ENCODE measurements at regions not wholly inside any gene's neighbourhood (a gene's known extent, or its start where the extent isn't known, plus 50 kb on each side); places are given as distances from the start of the nearest gene placed in this dataset.

GRCh38 chr11:82092904-82093303, 640.8 kb downstream of the FAM181B start:
- H3K27me3 ChIP-seq (replicated peaks in 1 of 2; ENCODE audit: control insufficient read depth in 2 of 2, insufficient read depth in 2 of 2, low read length in 1 of 2) = no peaks in the 10 kb centered on the region
- H3K9me3 ChIP-seq (replicated peaks; ENCODE audit: control insufficient read depth, insufficient read depth, low read length) = no peaks in the 10 kb centered on the region
- H3K4me1 ChIP-seq (ENCODE audit: control insufficient read depth, insufficient read depth, low read length) = no peaks in the 10 kb centered on the region
- FAIRE-seq (no peak), DNase-seq (ENCODE audit: low read depth, low spot score) (no peak), ATAC-seq (no peak)
- ChIA-PET POLR2A (no interaction called here), SMC1A (ENCODE audit: uncharacterized antibody, unreplicated experiment) (interaction anchor here (1.0 kb wide), 1 partner anchor 12 kb away, joined by 3 read pairs; no protein-coding TSS in a partner anchor), RAD21 (ENCODE audit: unreplicated experiment) (no interaction called here), CTCF (interaction anchor here (1.1 kb wide), 1 partner anchor 402 kb away, joined by 3 read pairs; no protein-coding TSS in a partner anchor)
- H4K20me1 ChIP-seq (ENCODE audit: control insufficient read depth, insufficient read depth) = no peaks in the 10 kb centered on the region
- no peaks in the 10 kb centered on the region for H3K36me3 ChIP-seq (ENCODE audit: control insufficient read depth in 2 of 2, insufficient read depth in 2 of 2, low read length in 1 of 2)
- no peak overlapping the region for H3K27ac ChIP-seq (ENCODE audit: control insufficient read depth, insufficient read depth)
- no peak overlapping the region for H3K4me2 ChIP-seq (ENCODE audit: control insufficient read depth, insufficient read depth)
- in situ Hi-C loops (cut with MboI) (no loop called here), intact Hi-C loops (cut with micrococcal nuclease; ENCODE audit: unreplicated experiment) (no loop called here)
- no TSS peak for BruUV-seq (replicated peaks)
- H2AFZ ChIP-seq (ENCODE audit: control insufficient read depth, low read depth, low read length) = no peak overlapping the region
- TF ChIP-seq STAT3 (IDR thresholded peaks at IDR 0.05; ENCODE audit: low read depth, low read length) = no peak
- TF ChIP-seq SPI1 (IDR thresholded peaks at IDR 0.05; ENCODE audit: borderline replicate concordance, insufficient read depth, low read depth, low read length) = no peak
- peak; percentile 32; the same call in 1 of the 2 replicates for TF ChIP-seq REST (IDR thresholded peaks at IDR 0.05; ENCODE audit: low read depth, low read length)
- no peak overlapping the region for H3K9ac ChIP-seq (ENCODE audit: control insufficient read depth, insufficient read depth, low read length)
- H3K79me2 ChIP-seq (ENCODE audit: control insufficient read depth, insufficient read depth, low read length) = no peaks in the 10 kb centered on the region
- no peak overlapping the region for H3K4me3 ChIP-seq

GRCh38 chr11:82089426-82089825, 644.2 kb downstream of the FAM181B start:
- ChIA-PET RAD21 (ENCODE audit: unreplicated experiment) (no interaction called here), POLR2A (no interaction called here), SMC1A (ENCODE audit: uncharacterized antibody, unreplicated experiment) (no interaction called here), CTCF (interaction anchor here (1.1 kb wide), 1 partner anchor 9 kb away, joined by 3 read pairs; no protein-coding TSS in a partner anchor)
- DNase-seq (ENCODE audit: low read depth, low spot score) (no peak), FAIRE-seq (no peak), ATAC-seq (no peak)
- intact Hi-C loops (cut with micrococcal nuclease; ENCODE audit: unreplicated experiment) (no loop called here), in situ Hi-C loops (cut with MboI) (no loop called here)
- no peak overlapping the region for H3K27ac ChIP-seq (ENCODE audit: control insufficient read depth, insufficient read depth)
- H3K4me2 ChIP-seq (ENCODE audit: control insufficient read depth, insufficient read depth) = no peak overlapping the region
- H3K9ac ChIP-seq (ENCODE audit: control insufficient read depth, insufficient read depth, low read length) = no peak overlapping the region
- BruUV-seq (replicated peaks) = no TSS peak
- no peak overlapping the region for H2AFZ ChIP-seq (ENCODE audit: control insufficient read depth, low read depth, low read length)
- 17% methylated on average over 4 of the region's 5 CpGs for WGBS (ENCODE audit: insufficient coverage, insufficient replicate concordance, low lambda C conversion rate, missing lambda C conversion rate)
- no peaks in the 10 kb centered on the region for H4K20me1 ChIP-seq (ENCODE audit: control insufficient read depth, insufficient read depth)
- H3K9me3 ChIP-seq (replicated peaks; ENCODE audit: control insufficient read depth, insufficient read depth, low read length) = no peaks in the 10 kb centered on the region
- H3K4me1 ChIP-seq (ENCODE audit: control insufficient read depth, insufficient read depth, low read length) = no peaks in the 10 kb centered on the region
- no peaks in the 10 kb centered on the region for H3K36me3 ChIP-seq (ENCODE audit: control insufficient read depth in 2 of 2, insufficient read depth in 2 of 2, low read length in 1 of 2)
- H3K4me3 ChIP-seq = no peak overlapping the region
- no peaks in the 10 kb centered on the region for H3K27me3 ChIP-seq (replicated peaks in 1 of 2; ENCODE audit: control insufficient read depth in 2 of 2, insufficient read depth in 2 of 2, low read length in 1 of 2)
- no peaks in the 10 kb centered on the region for H3K79me2 ChIP-seq (ENCODE audit: control insufficient read depth, insufficient read depth, low read length)
- TF ChIP-seq BHLHE40 (IDR thresholded peaks at IDR 0.05; ENCODE audit: borderline replicate concordance in 1 of 2, low read depth in 2 of 2, low read length in 1 of 2) = no peak
- TF ChIP-seq SKIL (IDR thresholded peaks at IDR 0.05; ENCODE audit: low read depth, poor library complexity, severe bottlenecking) = no peak
- no peak for TF ChIP-seq BMI1 (IDR thresholded peaks at IDR 0.05; ENCODE audit: borderline replicate concordance)
- no peak for TF ChIP-seq GATAD2B (conservative IDR thresholded peaks at IDR 0.05; ENCODE audit: low read depth)
- no peak for TF ChIP-seq HSF1 (IDR thresholded peaks at IDR 0.05; ENCODE audit: low read depth, low read length)
- no peak for TF ChIP-seq PML (IDR thresholded peaks at IDR 0.05; ENCODE audit: low read length)
